ENCODE measurements at regions not wholly inside any gene's neighbourhood (a gene's known extent, or its start where the extent isn't known, plus 50 kb on each side); places are given as distances from the start of the nearest gene placed in this dataset.

DNA sequence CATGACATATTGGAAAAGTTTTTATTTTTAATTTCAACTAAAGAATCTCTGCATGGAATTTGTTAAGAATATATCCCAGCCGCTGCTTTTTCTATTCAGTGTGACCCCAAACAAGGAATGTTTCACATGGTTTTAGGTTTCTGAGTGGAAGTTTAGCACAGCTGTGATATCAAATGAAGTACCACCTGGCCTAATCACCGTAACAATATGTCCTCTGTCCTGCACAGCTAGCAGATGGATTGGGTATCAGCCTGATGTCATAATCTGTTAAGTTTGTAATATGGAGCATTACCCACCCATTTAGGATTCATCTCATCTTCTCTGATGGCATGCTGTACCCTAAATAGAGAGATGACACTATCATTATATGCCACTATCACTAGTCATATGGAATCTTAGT lies 963.7 kb upstream of the ADGRL2 start:
- no peak for DNase-seq

- no peak for DNase-seq
Measured at GRCh38 chr1:80836505-80836904, 964.2 kb upstream of the ADGRL2 start.

GRCh38 chr1:80827666-80828065 lies 973.1 kb upstream of the ADGRL2 start:
- no peak for DNase-seq

DNA sequence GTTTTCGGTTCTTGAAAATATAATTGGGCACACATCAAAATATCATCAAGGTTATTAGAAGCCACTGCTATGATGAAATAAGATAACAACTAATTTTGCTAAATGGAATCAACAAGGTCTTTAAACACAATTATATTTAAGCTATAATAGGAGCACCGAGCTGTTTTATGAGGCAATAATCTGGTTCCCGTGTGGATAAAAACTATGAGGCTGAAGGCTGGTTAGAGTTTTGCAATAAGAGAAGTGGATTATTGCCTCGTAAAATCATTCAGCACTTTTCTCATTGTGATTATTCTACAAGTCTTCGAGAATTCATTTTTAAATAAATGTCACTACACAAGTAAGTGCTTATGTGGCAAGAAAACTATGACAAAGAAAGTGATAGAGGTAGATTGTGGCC lies 975.7 kb upstream of the ADGRL2 start:
- DNase-seq: no peak

- DNase-seq: no peak
Measured at GRCh38 chr1:80818211-80818610, 982.5 kb upstream of the ADGRL2 start.

DNA sequence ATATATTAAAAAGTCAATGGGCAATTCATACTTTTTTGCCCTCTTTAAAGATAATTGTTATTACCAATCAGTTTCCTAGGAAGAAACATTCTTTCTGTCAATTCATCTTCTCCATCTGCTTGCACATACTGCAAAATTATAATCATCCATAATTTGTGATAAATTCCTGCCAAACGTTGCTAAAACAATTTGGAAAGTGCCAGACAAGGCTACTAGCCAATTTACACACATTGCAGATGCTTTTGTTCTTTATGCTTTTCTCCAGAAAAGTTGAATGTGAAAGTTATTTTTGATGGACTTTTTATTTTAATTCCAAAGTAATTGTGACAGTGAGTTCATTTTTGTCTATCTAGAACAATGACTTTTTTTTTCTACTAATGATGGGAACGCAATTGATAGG lies 992.8 kb upstream of the ADGRL2 start:
- no peak for DNase-seq

DNA sequence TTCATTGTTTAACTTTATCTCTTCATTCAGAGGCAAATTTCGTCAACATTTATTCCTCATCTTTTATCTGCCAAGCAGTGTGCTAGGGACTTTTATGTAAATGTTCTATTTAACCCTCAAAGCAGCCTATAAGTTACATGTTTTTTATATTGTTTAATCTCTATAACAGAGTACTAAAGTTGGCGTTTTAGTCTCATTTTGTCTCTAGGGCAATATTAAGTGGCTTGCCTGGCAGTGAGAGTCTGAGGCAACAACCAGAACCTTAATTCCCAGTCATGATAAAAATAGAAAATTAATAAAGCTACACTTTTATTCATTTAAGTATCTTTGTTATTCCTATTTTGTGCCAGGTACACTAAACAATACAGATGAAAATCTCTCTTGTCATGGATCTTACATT lies 994.3 kb upstream of the ADGRL2 start:
- DNase-seq: no peak

DNA sequence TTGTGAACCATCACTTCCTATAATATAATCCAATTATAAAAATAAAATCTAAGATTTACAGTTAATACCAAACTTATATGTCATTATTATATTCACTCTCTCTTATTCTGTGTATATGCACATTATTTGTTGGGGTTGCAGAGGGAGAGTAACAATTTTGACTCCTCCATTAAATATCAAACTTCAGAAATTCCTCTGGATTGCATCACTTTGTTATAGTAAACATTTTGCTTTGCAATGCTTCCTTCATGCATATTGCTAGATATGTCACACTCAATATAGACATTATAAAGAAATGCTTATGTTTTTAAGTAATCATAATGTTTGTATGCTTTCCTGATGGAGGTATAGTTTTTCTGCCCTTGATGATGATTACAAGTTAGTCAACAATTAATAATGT lies 999.0 kb upstream of the ADGRL2 start:
- DNase-seq: no peak

DNA sequence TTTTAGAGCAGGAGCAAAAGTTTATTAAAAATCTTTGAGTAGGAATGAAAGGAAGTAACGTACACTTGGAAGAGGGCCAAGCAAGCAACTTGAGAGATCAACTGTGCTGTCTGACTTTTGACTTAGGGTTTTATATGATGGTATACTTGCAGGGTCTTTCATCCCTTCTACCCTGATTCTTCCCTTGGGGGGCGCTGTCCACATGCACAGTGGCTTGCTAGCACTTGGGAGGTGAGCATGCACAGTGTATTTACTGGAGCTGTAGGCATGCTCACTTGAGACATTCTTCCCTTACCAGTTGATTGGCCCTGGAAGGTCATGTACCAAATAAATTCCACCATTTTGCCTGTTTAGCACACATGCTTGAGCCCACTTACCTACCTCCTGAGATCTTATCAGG lies 1001.3 kb upstream of the ADGRL2 start:
- DNase-seq: no peak

- no peak for DNase-seq
Measured at GRCh38 chr1:80779275-80779674, 1021.5 kb upstream of the ADGRL2 start.

- no peak for DNase-seq
Measured at GRCh38 chr1:80778094-80778840, 1022.5 kb upstream of the ADGRL2 start.

DNA sequence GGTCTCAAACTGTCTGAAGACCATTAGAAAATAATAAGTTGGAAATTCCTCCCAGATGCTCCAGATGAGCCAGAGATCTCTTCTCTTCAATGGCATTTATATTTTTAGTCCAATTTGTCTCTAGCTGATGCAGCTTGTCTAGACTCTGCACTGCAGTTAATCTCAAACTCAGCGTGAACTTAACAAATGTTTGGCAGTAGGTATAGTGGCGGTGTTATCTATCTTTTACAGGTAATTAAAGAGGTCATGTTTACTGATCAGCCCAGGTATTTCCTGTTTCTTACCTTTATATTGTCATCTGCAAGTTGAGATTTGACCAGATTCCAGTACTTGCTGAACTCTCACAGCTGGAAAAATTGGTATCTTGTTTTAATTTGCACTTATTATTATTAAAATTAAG lies 1024.5 kb upstream of the ADGRL2 start:
- no peak for DNase-seq

DNA sequence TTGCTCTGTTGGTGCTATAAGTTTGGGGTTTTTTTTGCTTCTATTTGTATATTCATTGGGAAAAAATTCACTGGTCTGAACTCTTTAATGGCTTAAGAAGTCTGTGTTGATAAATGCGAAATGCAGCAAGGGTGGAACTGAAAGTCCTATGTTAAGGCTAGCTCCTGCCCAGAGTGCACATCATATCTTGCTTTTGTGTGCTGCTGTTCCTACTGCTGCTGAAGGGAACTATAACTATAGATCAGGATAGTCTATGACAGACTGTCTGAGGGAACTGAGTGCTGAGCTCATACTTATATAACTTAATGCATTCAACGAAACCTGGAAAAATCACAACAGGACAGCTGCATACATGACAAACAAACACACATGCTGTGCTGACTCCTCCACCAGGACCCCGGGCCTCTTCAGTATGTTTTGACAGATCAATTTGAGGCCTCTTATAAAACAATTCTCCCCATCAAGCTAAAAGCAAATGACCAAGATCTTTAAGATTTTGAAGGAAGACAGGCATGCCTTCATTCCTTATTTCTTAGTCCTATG lies 1031.5 kb upstream of the ADGRL2 start:
- no peak for DNase-seq

GRCh38 chr1:80767711-80768110 lies 1033.0 kb upstream of the ADGRL2 start:
- no peak for DNase-seq

DNA sequence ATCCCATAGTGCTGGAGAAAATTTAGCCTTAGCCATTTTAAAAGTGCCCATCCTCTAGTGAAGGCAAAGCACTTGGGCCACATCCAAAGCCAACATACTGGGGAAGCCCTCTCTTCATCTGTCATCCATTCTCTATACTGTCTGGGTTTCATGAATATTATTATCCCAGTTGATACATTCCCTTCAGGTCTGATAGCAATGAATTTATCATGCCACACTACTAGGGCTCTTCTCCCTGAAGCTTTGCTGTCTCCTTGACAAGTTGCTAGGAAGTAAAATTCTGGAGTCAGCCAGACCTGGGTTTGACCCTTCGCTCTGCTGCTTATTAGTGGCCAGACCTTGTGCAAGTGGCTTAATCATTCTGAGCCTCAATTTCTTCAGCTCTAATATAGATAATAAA lies 1041.4 kb upstream of the ADGRL2 start:
- DNase-seq: no peak

DNA sequence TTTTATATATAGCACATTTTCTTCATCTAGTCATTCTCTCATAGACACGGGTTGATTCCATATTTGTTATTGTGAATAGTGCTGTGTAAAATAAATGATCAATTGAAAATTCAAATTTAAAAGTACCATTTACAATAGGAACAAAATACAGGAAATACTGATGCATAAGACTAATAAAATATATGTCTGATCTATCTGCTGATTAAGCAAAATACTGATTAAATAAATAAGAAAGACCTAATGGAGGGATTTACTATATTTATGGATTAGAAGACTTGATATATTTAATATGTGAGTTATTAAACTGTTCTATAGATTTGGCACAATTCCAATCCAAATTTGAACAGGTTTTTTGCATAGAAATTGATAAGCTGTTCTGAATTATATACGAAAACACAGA lies 1044.8 kb upstream of the ADGRL2 start:
- DNase-seq: no peak

DNA sequence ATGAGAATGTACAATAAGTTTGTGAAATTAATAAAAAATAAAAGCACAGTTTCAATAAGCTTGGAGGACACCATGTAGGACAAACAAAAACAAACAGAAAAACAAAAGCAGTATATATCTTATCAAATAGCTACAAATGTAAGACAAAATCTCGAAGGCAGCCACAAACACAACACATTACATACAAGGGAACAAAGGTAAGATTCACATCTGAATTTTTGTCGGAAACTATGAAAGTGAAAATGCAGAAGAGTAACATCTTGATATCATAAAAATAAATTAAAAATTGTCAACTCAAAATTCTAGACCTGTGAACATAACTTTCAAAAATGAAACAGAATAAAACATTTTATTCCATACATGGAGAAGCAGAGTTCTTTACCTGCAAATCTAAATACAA lies 1049.5 kb upstream of the ADGRL2 start:
- DNase-seq: no peak

DNA sequence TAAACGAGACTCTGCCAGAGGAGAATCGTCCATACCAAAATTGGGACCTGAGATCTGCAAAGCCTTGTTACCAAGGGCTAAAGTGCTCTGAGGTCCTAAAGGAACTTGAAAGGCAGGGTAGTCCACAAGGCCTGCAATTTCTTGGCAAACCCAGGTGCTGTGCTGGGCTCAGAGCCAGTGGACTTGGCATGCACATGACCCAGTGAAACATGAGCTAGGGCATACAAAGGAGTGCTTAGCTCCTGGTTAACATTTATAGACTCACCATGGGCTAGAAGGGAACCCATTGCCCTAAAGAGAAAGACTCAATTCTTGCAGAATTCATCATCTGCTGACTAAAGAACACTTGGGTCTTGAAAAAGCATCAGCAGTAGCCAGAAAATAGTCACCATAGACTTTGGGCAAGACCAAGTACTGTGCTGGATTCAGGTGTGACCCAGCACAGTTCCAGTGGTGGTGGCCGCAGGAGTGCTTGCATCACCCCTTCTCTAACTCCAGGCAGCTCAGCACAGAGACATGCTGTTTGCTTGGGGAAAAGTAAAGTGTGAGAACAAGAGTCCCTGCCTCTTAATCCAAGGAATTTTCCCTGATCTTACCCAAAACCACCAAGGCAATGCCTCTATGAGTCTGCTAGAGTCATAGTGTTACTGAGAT lies 1069.4 kb upstream of the ADGRL2 start:
- no peak for DNase-seq

GRCh38 chr1:80722611-80723010 lies 1078.1 kb upstream of the ADGRL2 start:
- no peak for DNase-seq

- DNase-seq: no peak
Measured at GRCh38 chr1:80706526-80706925, 1094.2 kb upstream of the ADGRL2 start.

DNA sequence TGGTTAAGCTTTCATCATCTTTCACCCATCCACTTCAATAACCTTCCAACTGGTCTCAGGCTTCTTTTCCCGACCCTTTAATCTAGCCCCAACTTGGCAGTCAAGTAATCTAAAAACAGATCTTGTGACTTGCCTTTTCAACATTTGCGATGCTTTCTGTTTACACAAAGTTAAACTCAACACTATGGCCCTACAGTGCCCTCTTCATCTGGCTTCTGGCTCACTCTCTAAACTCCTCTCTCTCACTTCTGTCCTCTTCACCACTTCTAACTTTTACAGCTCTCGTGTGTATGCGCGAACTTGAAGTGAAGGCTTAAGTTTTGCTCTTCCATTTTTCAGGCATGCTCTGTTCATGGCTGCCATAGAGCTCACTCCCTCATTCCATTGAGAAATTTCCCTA lies 1122.3 kb upstream of the ADGRL2 start:
- DNase-seq: no peak

DNA sequence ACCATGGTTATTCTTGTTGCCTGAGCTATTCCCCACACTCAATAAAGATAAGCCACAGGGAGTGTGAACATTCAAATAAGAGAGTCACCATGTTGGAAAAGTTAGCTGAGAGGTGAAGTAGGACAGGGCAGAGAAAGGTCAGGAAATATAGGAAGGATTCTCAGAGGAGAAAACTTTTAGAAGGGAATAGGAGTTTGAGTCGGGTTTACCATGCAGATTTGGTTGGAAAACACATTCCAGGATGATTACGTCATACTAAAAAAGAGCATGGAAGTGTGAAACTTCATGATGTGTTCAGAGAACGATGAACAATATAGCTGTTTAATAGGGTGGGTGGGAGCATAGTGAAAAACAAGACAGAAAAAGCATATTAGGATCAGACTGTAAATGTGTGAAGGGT lies 1125.3 kb upstream of the ADGRL2 start:
- no peak for DNase-seq

GRCh38 chr1:80673935-80674597 lies 1126.7 kb upstream of the ADGRL2 start:
- DNase-seq: no peak

- DNase-seq: no peak
Measured at GRCh38 chr1:80668372-80668771, 1132.4 kb upstream of the ADGRL2 start.

All from right hindlimb (tissue), 1 donor.